Mammary epithelial cell (primary cell): ENCODE measurements at regions not wholly inside any gene's neighbourhood (a gene's known extent, or its start where the extent isn't known, plus 50 kb on each side); places are given as distances from the start of the nearest gene placed in this dataset.

Experiments used
- CTCF ChIP-seq, 2 donors: IDR thresholded peaks in 1 of 2; conservative IDR thresholded peaks in 1 of 2; 2 replicates each; pipeline ENCODE4 v1.5.1; 2011 to 2012; ENCODE audit warnings: inconsistent platforms in 2 of 2, low read length in 2 of 2, mild to moderate bottlenecking in 2 of 2, control low read depth in 1 of 2, low read depth in 1 of 2; ENCODE audit not compliant: insufficient read depth in 1 of 2; ENCODE audit errors: extremely low read depth in 1 of 2
- EZH2 ChIP-seq: IDR thresholded peaks from 2 replicates; pipeline ENCODE4 v1.6.1; 2012; ENCODE audit warnings: low read length, inconsistent platforms, borderline replicate concordance

- no peak for TF ChIP-seq CTCF (conservative IDR thresholded peaks at IDR 0.05 in 1 of 2, IDR thresholded peaks at IDR 0.05 in 1 of 2; ENCODE audit: extremely low read depth in 1 of 2, insufficient read depth in 1 of 2, low read depth in 1 of 2, low read length in 2 of 2)
- TF ChIP-seq EZH2: no peak
Observed at GRCh38 chr12:131273291-131273845, 319.7 kb downstream of the ADGRD1 start.
